SK-N-SH (cell line): ENCODE measurements at regions not wholly inside any gene's neighbourhood (a gene's known extent, or its start where the extent isn't known, plus 50 kb on each side); places are given as distances from the start of the nearest gene placed in this dataset.

Source experiments
- CTCF ChIA-PET: fragments of 300-600, 350-600 bp; formaldehyde crosslinking; extraction: SDS; loops from one replicate; lab custom pipeline; 2021; lab: Yijun Ruan, JAX
- POLR2A ChIA-PET: fragments of 350-600 bp; sonication (Branson Sonifier 250); formaldehyde crosslinking; extraction: SDS; loops from one replicate; lab custom pipeline; 2020; ENCODE audit warnings: antibody characterized with exemption, inconsistent platforms; lab: Yijun Ruan, JAX
- DNase-seq: peaks from one replicate; pipeline ENCODE4 v3.0.0; 2012
- H2AFZ ChIP-seq: fragments of 200-600 bp; sonication (generic); 2 replicates; pipeline ENCODE4 v1.8.1; 2016; ENCODE audit warnings: antibody characterized with exemption, mild to moderate bottlenecking, low read depth
- H3F3A ChIP-seq: fragments of 200-600 bp; sonication (generic); replicated peaks from 2 replicates; pipeline ENCODE3; 2016; ENCODE audit warnings: antibody characterized with exemption, mild to moderate bottlenecking; ENCODE audit not compliant: insufficient read depth
- H3K27ac ChIP-seq, 2 experiments: fragments of 200-500 bp in 1 of 2; fragments of 200-600 bp in 1 of 2; sonication (Bioruptor generic) in 1 of 2; sonication (generic), shearing (Covaris generic) in 1 of 2; 2 replicates each; pipeline versions ENCODE4 v1.5.1 to v1.6.1; 2014 to 2016; ENCODE audit warnings: low read depth in 2 of 2, inconsistent platforms in 1 of 2, low read length in 1 of 2, mild to moderate bottlenecking in 1 of 2, mixed read lengths in 1 of 2
- H3K27me3 ChIP-seq: fragments of 200-600 bp; sonication (generic), shearing (Covaris generic); 2 replicates; pipeline ENCODE4 v1.6.1; 2016; ENCODE audit warnings: mixed run types; ENCODE audit not compliant: insufficient read depth
- H3K36me3 ChIP-seq, 2 experiments: fragments of 200-500 bp in 1 of 2; fragments of 200-600 bp in 1 of 2; sonication (Bioruptor generic) in 1 of 2; sonication (generic) in 1 of 2; replicated peaks in 1 of 2; 2 replicates each; pipeline versions ENCODE3 to v1.5.1; 2014 to 2016; ENCODE audit warnings: low read length in 1 of 2, mild to moderate bottlenecking in 1 of 2; ENCODE audit not compliant: insufficient read depth in 2 of 2, control insufficient read depth in 1 of 2
- H3K4me1 ChIP-seq, 2 experiments: fragments of 200-500 bp in 1 of 2; fragments of 200-600 bp in 1 of 2; sonication (Bioruptor generic) in 1 of 2; sonication (generic), shearing (Covaris generic) in 1 of 2; 2 replicates each; pipeline versions ENCODE4 v1.5.1 to v1.6.1; 2014 to 2016; ENCODE audit warnings: low read depth in 1 of 2, low read length in 1 of 2, mixed run types in 1 of 2; ENCODE audit not compliant: insufficient read depth in 2 of 2, control insufficient read depth in 1 of 2
- H3K4me2 ChIP-seq: fragments of 200-600 bp; sonication (generic), shearing (Covaris generic); 2 replicates; pipeline ENCODE4 v1.6.1; 2017; ENCODE audit warnings: mixed run types
- H3K4me3 ChIP-seq, 2 experiments: fragments of 200-500 bp in 1 of 2; fragments of 200-600 bp in 1 of 2; sonication (Bioruptor generic) in 1 of 2; sonication (generic), shearing (Covaris generic) in 1 of 2; 2 replicates each; pipeline versions ENCODE4 v1.5.1 to v1.8.1; 2014 to 2016; ENCODE audit warnings: low read depth in 2 of 2, inconsistent platforms in 1 of 2, low read length in 1 of 2, mild to moderate bottlenecking in 1 of 2, mixed read lengths in 1 of 2, moderate library complexity in 1 of 2
- H3K79me2 ChIP-seq: fragments of 200-600 bp; sonication (generic); 2 replicates; pipeline ENCODE4 v1.8.1; 2017; ENCODE audit warnings: mild to moderate bottlenecking; ENCODE audit not compliant: insufficient read depth
- H3K9ac ChIP-seq: fragments of 200-600 bp; sonication (generic); 2 replicates; pipeline ENCODE4 v1.6.1; 2017; ENCODE audit warnings: mixed run types
- H3K9me2 ChIP-seq: fragments of 200-600 bp; sonication (generic); 2 replicates; pipeline ENCODE4 v1.6.1; 2017; ENCODE audit warnings: mixed run types
- H3K9me3 ChIP-seq: fragments of 200-600 bp; sonication (generic); 2 replicates; pipeline ENCODE4 v1.6.1; 2017; ENCODE audit warnings: mixed run types, mild to moderate bottlenecking, moderate library complexity
- H4K20me1 ChIP-seq: fragments of 200-600 bp; sonication (generic); 2 replicates; pipeline ENCODE4 v1.6.1; 2017; ENCODE audit warnings: mild to moderate bottlenecking, mixed run types; ENCODE audit not compliant: insufficient read depth
- CTCF ChIP-seq: fragments of 200-600 bp; sonication (generic); IDR thresholded peaks from 2 replicates; pipeline ENCODE4 v1.6.1; 2017; ENCODE audit warnings: antibody characterized with exemption, mild to moderate bottlenecking, moderate library complexity
- EP300 ChIP-seq, 2 experiments: IDR thresholded peaks; 2 replicates each; pipeline versions ENCODE4 v1.4.0 to v1.6.1; 2012; ENCODE audit warnings: borderline replicate concordance in 1 of 2, low read depth in 1 of 2, low read length in 1 of 2
- IRF3 ChIP-seq: fragments of 150-350 bp; IDR thresholded peaks from 2 replicates; pipeline ENCODE4 v1.6.1; 2016; ENCODE audit warnings: mild to moderate bottlenecking, low read depth, low read length
- MAX ChIP-seq: IDR thresholded peaks from 2 replicates; pipeline ENCODE4 v1.4.0; 2012; ENCODE audit warnings: low read depth
- MEF2A ChIP-seq: IDR thresholded peaks from 2 replicates; pipeline ENCODE4 v1.4.0; 2012; ENCODE audit warnings: low read depth, borderline replicate concordance
- MXI1 ChIP-seq: IDR thresholded peaks from 2 replicates; pipeline ENCODE4 v1.6.1; 2012; ENCODE audit warnings: mild to moderate bottlenecking, low read depth, low read length, improper control_type of control experiment
- NRF1 ChIP-seq: IDR thresholded peaks from 2 replicates; pipeline ENCODE4 v1.6.1; 2012; ENCODE audit warnings: low read depth, mild to moderate bottlenecking, low read length
- POLR2AphosphoS5 ChIP-seq: IDR thresholded peaks from 2 replicates; pipeline ENCODE4 v1.6.1; 2012; ENCODE audit warnings: low read depth, low read length
- RAD21 ChIP-seq: IDR thresholded peaks from 2 replicates; pipeline ENCODE4 v1.6.1; 2012; ENCODE audit warnings: mild to moderate bottlenecking, low read length
- REST ChIP-seq: IDR thresholded peaks from 2 replicates; pipeline ENCODE4 v1.6.1; 2012; ENCODE audit warnings: mild to moderate bottlenecking, low read depth, low read length, moderate library complexity
- RFX5 ChIP-seq: IDR thresholded peaks from 2 replicates; pipeline ENCODE4 v1.6.1; 2012; ENCODE audit warnings: mild to moderate bottlenecking, improper control_type of control experiment, low read length
- SIN3A ChIP-seq: IDR thresholded peaks from 2 replicates; pipeline ENCODE4 v1.6.1; 2012; ENCODE audit warnings: low read depth, mild to moderate bottlenecking, low read length, moderate library complexity, borderline replicate concordance
- TCF12 ChIP-seq: IDR thresholded peaks from 2 replicates; pipeline ENCODE4 v1.4.0; 2012
- TEAD4 ChIP-seq: IDR thresholded peaks from 2 replicates; pipeline ENCODE4 v1.4.0; 2012; ENCODE audit warnings: mild to moderate bottlenecking, borderline replicate concordance; ENCODE audit not compliant: insufficient read depth
- USF1 ChIP-seq: IDR thresholded peaks from 2 replicates; pipeline ENCODE4 v1.4.0; 2012; ENCODE audit warnings: low read depth, borderline replicate concordance
- ZBTB33 ChIP-seq: IDR thresholded peaks from 2 replicates; pipeline ENCODE4 v1.4.0; 2012; ENCODE audit warnings: low read depth, borderline replicate concordance
- WGBS: methylation state at CpG from one replicate; pipeline ENCODE4 v1.1.6; 2017; ENCODE audit warnings: low lambda C conversion rate; 5-methylcytosine and 5-hydroxymethylcytosine counted together

GRCh38 chr11:42195289-42196013 is 736.0 kb upstream of the LRRC4C start:
- no peaks in the 10 kb centered on the region for H3F3A ChIP-seq
- no peaks in the 10 kb centered on the region for H3K9me2 ChIP-seq
- no peak overlapping the region for H3K4me2 ChIP-seq
- H4K20me1 ChIP-seq, result no peaks in the 10 kb centered on the region
- POLR2A ChIA-PET, result no interaction called here
- H3K27ac ChIP-seq, result no peak overlapping the region
- H3K4me3 ChIP-seq, result no peak overlapping the region
- TF ChIP-seq SIN3A (no peak), MEF2A (no peak), RAD21 (no peak)
- TF ChIP-seq, all 33 proteins: peak for 0
- CTCF ChIA-PET, result interaction anchor here (0.8 kb wide), 1 partner anchor 24 kb away, joined by 3 read pairs; no protein-coding TSS in a partner anchor
- WGBS, result 7% methylated on average over 3 of the region's 3 CpGs
- no peak overlapping the region for H2AFZ ChIP-seq
- H3K9ac ChIP-seq, result no peak overlapping the region
- no peaks in the 10 kb centered on the region for H3K9me3 ChIP-seq
- no peaks in the 10 kb centered on the region for H3K27me3 ChIP-seq
- no peaks in the 10 kb centered on the region for H3K4me1 ChIP-seq
- no peak for DNase-seq
- H3K36me3 ChIP-seq, result no peaks in the 10 kb centered on the region
- no peaks in the 10 kb centered on the region for H3K79me2 ChIP-seq

GRCh38 chr11:42200311-42200710 is 740.9 kb upstream of the LRRC4C start:
- H3F3A ChIP-seq, result no peaks in the 10 kb centered on the region
- 62% methylated on average over 6 of the region's 6 CpGs for WGBS
- H3K9me3 ChIP-seq, result no peaks in the 10 kb centered on the region
- TF ChIP-seq REST, result no peak
- no peak for TF ChIP-seq RAD21
- TF ChIP-seq NRF1, result no peak
- no peak for TF ChIP-seq TEAD4
- no peak for TF ChIP-seq ZBTB33
- TF ChIP-seq CTCF, result no peak
- no peak for TF ChIP-seq IRF3
- no peak for TF ChIP-seq MXI1
- TF ChIP-seq SIN3A, result no peak
- no peak for TF ChIP-seq MEF2A
- no peak for TF ChIP-seq USF1
- no peak for TF ChIP-seq EP300 (IDR thresholded peaks at IDR 0.05; ENCODE audit: borderline replicate concordance in 1 of 2, low read depth in 1 of 2, low read length in 1 of 2)
- no peak for TF ChIP-seq TCF12
- no peak for TF ChIP-seq POLR2AphosphoS5
- TF ChIP-seq MAX, result no peak
- no peak for TF ChIP-seq RFX5
- no peaks in the 10 kb centered on the region for H3K9me2 ChIP-seq
- no peaks in the 10 kb centered on the region for H3K27me3 ChIP-seq
- no peaks in the 10 kb centered on the region for H4K20me1 ChIP-seq
- no peak overlapping the region for H2AFZ ChIP-seq
- DNase-seq, result no peak
- H3K9ac ChIP-seq, result no peak overlapping the region
- no peaks in the 10 kb centered on the region for H3K4me1 ChIP-seq
- H3K27ac ChIP-seq, result no peak overlapping the region
- H3K36me3 ChIP-seq, result no peaks in the 10 kb centered on the region
- ChIA-PET POLR2A (no interaction called here), CTCF (interaction anchor here (2.2 kb wide), 1 partner anchor 11 kb away, joined by 11 read pairs; no protein-coding TSS in a partner anchor)
- H3K79me2 ChIP-seq, result no peaks in the 10 kb centered on the region
- H3K4me3 ChIP-seq, result no peak overlapping the region
- no peak overlapping the region for H3K4me2 ChIP-seq
